NT2/D1 (cell line): ENCODE measurements at regions not wholly inside any gene's neighbourhood (a gene's known extent, or its start where the extent isn't known, plus 50 kb on each side); places are given as distances from the start of the nearest gene placed in this dataset.

Experiments used
- SUZ12 ChIP-seq: IDR thresholded peaks from 2 replicates; pipeline ENCODE4 v1.6.1; 2011; ENCODE audit not compliant: insufficient read length, insufficient read depth; ENCODE audit errors: extremely low read depth
- ZNF274 ChIP-seq: IDR thresholded peaks from 2 replicates; pipeline ENCODE4 v1.6.1; 2011; ENCODE audit warnings: mild to moderate bottlenecking, low read depth, low read length

DNA sequence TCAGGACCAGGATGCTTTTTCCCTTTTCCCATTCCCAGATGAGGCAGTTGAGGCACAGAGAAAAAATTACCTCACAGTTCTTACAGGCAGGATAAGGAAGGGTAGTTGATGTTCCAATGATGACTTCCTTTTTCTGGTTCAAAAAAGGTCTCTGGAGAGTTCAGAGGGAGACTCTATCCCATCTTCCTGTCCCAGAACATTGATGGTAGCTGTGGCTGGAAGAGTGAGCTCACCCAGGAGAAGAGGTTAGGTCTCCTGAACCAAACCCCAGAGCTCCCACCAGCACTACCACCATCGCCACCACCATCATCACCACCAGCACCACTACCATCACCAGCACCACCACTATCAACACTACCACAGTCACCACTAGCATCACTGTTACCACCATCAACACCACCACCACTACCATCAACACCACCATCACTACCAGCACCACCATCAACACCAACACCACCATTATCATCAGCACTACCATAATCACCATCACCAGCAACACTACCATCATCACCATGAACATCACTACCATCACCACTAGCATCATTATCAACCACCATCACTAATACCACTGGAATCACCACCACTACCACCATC lies 105.5 kb upstream of the RUNX3 start:
- TF ChIP-seq ZNF274 (no peak), SUZ12 (no peak)
